D341Med (cell line): ENCODE measurements at regions not wholly inside any gene's neighbourhood (a gene's known extent, or its start where the extent isn't known, plus 50 kb on each side); places are given as distances from the start of the nearest gene placed in this dataset.
"Not testable (repeated sequence)": the region's sequence is repeated elsewhere in the genome, so short reads cannot be mapped to it uniquely, and the experiment has no call there.

Experiments used
- DNase-seq: peaks from one replicate; pipeline ENCODE4 v3.0.0; 2012; ENCODE audit warnings: low spot score

DNA sequence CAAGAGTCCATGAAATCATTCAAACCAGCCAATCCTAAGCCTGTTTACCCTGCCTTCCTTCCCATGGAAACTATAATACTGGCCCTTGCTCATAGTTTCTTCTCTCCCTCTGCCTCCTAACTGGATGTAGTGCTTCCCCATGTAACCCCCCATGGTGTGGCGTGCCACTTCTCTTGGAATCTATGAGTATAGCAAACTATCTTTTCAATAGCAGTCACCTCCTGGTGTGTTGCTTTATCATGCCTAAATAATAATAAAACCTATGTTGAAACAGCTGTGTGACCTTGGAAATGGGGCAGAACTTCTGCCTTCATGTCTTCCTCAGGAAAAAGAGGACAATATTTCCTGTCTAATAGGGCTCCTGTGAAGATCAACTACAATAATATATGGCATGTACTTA, 234.8 kb upstream of the EDNRA start:
- DNase-seq = no peak

DNA sequence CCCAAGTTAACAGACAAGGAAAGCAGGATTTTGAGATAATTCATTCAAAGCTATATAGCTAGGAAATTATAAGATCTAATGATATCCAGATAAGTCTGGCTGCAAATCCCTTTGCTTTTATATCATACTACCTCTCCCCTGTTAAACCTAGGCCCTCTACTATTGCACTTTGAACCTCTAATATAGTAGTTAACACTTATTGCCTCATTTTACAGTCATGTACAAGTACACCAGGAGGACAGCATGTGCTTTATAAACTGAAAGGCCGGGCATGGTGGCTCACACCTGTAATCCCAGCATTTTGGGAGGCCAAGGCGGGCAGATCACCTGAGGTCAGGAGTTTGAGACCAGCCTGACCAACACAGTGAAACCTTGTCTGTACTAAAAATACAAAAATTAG, 234.4 kb upstream of the EDNRA start:
- not testable (repeated sequence) for DNase-seq

DNA sequence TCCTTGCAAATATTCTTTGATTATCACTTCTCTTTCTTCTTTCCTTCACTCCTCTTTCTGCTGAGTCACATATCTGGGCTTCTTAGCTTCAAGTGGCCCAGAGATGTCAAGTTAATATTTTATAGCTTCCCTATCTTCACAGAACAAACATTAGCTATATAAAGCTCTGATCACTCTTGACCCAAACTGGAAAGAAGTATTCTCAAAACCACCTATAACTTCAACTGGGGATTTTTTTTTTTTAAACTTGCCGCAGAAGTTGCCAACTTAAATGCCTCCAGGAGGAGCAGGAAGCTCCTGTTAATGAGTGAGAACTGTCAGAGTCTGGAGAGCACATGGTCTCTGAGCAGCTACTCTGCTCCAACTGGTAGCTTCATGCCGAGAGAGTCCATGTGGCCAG, 233.3 kb upstream of the EDNRA start:
- no peak for DNase-seq

DNA sequence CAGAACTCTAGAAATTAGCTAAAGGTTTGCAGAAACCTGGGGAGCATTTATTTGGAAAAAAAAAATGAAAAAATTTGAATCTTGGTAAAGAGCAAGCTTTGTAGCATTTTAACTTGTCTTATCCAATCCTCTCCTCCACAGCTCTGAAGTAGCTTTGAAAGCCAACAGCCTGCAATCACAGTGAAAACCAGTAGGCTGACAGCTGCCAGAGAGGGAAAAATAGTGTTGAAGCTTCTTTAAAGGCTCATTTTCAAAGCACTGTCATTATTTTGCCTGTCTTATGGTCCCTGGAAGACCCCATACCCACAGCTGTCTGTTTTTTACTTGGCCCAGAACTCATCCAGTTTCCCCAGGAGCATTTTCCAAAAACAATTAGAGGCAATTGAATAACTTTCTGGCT, 230.8 kb upstream of the EDNRA start:
- DNase-seq = no peak

DNA sequence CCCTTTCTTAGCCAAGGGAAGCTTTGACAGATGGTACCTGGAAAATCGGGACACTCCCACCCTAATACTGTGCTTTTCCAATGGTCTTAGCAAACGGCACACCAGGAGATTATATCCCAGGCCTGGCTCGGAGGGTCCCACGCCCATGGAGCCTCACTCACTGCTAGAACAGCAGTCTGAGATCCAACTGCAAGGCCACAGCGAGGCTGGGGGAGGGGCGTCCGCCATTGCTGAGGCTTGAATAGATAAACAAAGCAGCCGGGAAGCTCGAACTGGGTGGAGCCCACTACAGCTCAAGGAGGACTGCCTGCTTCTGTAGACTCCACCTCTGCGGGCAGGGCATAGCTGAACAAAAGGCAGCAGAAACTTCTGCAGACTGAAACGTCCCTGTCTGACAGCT, 225.6 kb upstream of the EDNRA start:
- not testable (repeated sequence) for DNase-seq

DNA sequence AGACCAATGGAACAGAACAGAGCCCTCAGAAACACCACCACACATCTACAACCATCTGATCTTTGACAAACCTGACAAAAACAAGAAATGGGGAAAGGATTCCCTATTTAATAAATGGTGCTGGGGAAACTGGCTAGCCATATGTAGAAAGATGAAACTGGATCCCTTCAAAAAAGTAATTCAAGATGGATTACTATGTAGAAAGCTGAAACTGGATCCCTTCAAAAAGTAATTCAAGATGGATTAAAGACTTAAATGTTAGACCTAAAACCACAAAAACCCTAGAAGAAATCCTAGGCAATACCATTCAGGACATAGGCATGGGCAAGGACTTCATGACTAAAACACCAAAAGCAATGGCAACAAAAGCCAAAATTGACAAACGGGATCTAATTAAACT, 221.6 kb upstream of the EDNRA start:
- not testable (repeated sequence) for DNase-seq

DNA sequence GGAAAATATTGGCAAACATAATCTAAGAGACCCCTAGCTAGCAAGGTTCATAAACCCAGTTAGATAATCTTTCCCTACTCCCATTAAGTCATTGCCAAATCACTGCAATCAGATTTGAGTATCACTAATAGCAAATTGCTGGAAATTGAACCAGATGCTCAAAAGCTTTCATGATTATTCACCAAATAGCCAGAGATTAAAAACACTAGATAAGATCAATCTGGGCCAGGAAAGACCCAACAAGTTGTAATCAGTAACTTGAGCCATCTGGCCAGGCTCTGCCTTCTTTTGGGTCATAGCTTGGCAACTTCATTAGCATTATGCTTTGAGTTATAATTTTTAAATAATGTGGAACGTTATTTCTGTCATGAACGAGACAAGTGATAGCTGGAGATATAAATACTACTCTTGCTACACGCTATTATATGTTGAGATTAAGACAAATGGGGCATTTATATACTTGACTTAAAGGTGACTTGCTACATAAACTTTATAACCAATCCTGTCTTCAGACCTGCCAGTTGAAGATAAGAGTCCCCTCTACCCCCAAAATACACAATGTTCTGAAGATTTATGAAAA, 196.6 kb upstream of the EDNRA start:
- DNase-seq = no peak

DNA sequence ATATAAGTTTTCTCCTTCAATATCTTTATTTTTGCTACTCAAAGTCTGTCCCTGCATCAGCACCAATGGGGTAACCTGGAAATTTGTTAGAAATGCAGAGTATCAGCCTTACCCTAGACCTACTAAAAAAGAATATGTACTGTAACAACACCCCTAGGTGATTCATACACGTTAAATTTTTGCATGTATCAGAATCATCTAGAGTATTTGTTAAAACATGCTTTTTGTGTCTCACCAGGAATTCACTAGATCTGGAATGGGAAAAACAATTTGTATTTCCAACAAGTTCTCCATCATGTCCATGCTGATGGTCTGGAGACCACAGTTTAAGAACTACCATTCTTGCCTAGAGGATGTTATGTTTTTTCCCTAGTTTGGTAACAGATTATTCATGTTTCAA, 196.0 kb upstream of the EDNRA start:
- no peak for DNase-seq

DNA sequence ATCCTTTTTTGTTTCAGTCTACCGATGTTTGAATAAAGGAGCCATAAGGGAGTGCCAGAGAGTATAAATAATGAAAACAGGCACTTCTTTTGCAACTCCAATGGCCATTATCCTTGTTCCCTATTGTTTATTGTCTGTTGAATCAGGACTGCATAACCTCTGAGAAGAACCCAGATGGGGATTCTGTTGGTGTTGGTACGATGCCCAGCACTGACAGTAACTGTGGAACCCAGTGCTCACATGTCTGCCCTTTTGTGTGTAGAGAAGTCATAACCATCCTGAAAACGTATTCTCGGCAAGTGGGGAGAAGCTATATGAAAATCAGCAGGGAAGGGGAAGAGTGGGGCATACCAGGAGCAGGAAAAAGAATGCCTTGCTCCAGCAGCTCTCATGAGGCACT, 195.1 kb upstream of the EDNRA start:
- no peak for DNase-seq

DNA sequence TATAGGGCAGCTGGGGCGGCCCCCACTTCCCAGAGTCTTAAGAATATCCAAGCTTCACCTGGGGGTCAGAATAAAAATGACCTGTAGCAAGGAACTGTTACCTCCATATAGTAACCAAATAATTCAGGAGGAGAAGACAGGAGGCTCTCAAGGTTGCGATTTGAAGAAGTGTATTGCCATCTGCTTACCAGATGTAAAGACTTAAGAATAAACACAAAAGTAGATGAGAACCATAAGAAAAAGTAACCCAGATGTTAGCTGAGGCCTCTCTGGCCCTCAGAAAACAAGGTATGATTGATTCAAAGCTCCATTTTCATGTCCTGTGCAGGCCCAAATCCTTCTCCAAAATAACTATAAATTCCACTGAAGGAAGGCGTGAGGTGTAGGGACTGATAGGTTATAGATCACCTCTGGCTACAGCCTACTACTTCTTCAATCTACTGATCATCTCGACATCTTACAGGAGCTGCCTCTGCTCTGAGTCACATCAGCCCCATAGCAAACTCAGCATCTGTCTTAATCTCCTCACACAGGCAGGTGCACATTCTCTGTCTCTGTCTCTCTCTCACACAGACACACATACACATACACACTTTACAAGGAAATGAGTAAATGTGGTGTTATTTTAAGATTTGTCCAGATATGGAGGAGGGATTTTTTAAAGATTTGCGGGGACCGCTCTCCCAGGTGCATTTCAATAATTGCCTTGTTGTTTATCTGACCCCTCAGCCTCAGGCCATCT, 193.9 kb upstream of the EDNRA start:
- no peak for DNase-seq

DNA sequence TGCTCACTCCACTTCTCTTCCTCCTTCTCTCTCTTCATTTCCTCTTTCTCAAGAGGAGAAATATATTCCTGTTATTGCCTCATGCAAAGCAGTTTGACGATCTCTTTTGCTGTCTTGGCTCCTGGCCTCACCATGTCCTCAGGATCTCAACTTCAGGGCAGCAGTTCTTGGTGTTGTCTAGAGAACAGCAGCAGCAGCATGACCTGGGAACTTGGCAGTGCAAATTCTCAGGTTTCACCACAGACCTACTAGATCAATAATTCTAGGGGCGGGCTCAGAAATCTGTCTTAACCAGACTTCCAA, 193.4 kb upstream of the EDNRA start:
- DNase-seq = no peak

DNA sequence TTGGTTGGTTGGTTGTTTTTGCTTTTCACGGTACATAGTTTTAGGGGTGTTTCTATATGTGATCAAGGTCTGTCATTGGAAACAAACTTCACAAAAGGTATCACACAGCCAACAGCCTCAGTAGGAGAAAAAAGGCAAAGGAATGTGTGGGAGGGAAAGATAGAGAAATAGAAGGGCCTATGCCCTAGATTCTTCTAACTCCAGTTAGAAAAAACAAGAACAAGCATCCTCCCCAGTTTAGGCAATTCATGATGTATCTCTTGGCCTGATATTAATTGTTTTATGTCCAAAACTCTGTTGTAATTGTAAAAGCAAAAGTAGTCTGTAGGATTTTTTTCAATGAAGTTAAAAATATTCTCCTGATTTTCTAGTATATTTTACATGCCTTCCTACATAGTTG, 192.4 kb upstream of the EDNRA start:
- DNase-seq = no peak

DNA sequence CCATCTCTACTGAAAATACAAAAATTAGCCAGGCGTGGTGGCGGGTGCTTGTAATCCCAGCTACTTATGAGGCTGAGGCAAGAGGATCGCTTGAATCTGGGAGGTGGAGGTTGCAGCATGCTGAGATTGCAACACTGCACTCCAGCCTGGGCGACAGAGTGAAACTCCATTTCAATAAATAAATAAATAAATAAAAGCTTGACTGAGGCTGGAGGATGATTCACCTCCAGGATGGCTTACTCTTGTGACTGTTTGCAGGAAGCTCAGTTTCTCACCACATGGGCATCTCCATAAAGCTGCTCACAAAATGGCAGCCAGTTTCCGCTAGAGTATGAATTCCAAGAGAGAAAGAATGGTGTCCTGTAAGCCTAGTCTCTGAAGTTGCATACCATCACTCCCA, 191.7 kb upstream of the EDNRA start:
- no peak for DNase-seq

DNA sequence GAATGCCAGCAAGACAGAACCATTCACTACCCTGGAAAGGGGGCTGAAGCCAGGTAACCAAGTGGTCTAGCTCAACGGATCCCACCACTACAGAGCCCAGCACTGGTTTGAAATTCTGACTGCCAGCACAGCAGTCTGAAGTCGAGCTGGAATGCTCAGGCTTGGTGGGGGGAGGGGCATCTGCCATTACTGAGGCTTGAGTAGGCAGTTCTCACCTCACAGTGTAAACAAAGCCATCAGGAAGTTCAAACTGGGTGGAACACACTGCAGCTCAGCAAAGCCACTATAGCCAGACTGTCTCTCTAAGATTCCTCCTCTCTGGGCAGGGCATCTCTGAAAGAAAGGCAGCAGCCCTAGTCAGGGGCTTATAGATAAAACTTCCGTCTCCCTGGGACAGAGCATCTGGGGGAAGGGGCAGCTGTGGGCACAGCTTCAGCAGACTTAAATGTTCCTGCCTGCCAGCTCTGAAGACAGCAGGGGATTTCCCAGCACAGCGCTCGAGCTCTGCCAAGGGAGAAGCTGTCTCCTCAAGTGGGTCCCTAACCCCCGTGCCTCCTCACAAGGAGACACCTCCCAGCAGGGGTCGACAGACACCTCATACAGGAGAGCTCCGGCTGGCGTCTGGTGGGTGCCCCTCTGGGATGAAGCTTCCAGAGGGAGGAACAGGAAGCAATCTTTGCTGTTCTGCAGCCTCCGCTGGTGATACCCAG, 188.1 kb upstream of the EDNRA start:
- DNase-seq = not testable (repeated sequence)

DNA sequence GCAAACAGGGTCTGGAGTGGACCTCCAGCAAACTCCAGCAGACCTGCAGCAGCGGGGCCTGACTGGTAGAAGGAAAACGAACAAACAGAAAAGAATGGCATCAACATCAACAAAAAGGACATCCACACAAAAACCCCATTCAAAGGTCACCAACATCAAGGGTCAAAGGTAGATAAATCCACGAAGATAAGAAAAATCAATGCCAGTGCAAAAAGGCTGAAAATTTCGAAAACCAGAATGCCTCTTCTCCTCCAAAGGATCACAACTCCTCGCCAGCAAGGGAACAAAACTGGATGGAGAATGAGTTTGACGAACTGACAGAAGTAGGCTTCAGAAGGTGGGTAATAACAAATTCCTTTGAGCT, 187.6 kb upstream of the EDNRA start:
- DNase-seq = not testable (repeated sequence)

DNA sequence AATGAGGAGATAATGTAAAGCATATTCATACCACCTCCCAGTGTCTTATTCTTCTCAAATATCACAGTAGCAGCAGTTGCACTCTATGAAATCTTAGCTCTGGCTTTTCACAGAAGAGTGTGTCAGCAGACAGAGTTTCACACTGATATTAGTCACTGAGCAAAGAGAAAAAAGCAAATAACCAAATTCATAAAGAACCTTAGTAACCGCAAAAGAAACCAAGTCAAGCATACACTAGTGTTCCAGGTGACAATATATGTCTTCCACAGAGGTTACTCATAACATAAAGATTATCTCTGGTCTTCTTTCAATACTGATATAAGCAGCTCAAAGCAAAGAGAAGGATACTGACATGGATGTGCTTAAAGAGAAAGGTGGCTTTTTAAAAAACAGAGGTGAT, 181.7 kb upstream of the EDNRA start:
- no peak for DNase-seq

DNA sequence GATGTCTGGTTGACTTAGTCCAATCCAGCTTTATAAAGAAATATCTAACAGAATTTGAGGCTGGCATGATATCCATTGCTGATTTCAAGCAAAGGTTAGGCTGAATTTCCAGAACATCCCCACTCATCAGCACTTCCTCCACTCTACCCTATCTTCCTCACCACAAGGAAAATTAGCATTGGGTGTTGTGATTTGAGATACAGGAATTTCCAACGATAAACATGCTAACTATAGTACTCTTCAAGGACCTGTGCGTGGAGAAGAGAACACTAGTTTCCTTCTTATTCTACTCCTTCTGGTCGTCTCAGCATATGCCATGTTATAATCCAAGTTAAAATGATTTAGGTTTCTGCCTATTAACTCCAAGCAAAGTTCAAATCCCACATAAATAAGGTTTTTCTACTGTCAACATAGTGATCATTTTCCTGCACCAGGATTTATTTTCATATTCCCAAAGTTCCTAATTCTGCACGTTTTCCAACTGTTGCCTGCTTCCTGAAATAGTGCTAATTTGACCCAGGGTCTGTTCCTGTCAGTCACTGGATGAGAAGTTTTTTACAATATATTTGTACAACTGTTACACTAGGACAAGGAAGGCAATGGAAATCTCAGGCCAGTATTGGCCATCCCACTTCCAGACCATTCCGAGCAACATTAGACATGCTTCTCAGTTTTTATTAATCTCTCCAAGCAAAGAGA, 177.6 kb upstream of the EDNRA start:
- DNase-seq = no peak

DNA sequence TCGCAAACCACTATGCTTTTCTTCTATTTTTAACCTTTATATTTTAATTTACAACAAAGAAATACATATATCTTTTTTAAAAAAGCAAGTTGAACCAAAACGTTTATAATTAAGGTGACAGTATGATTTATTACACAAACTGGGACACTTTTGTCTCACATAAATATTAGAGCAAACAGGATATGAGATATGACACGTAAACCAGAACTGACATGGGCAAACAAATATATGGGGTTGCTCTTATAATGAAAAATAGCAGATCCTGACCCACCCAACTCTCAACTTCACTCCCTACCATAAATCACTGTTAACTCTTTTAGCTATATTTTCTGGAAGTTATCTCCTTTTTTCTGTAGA, 177.0 kb upstream of the EDNRA start:
- DNase-seq = no peak

DNA sequence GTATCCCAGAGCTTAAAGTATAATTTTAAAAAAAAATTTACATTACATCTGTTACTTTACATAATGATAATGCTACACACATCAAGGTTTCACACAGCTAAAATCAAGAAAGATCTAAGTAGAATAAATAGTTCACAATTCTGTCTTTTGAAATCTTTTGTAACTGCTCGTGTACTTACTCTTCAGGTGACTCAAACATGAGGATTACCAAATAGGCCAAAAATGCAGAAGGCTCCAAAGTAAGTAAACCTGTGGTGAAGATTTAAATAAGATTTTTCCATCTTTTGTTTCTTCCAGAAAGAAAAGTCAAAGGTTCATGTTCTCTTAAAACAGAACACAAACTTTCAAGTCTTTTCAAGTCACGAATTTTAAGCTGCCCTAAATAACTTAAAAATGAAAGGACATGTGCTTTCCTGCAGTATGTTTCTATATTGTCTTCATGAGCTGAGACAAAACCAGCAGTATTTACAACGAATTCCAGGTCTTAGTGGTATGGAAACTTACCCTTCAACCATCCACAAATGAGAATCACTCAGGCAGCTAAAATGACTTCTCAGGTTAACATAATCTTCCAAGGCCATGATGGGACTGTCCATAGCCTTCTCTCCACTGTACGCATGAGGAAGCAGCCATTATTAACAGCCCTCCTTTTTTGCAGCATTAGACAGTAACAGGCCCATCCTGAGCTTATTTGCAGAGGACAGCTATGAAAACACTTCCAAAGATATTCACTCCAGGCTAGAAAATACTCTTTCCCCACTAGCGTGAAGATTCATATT, 172.8 kb upstream of the EDNRA start:
- DNase-seq = no peak

DNA sequence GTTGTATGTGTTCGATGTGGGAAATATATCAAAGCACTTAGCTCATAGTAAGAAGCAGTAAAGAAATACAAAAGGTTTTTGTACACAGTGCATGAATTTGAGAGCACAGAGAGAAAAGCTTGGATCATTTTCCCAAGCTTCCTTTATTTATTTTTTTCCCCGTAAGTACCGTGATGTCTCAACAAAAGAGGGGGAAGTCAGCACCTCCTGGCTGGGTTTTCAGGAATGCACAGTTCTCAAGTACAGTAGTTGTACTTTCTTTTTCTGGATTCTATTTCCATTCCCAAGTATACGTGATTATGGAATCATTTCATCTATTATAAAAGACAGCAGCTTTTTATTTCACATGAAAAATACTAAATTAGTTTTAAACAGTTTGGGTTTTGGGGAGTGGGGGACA, 171.5 kb upstream of the EDNRA start:
- DNase-seq = no peak

DNA sequence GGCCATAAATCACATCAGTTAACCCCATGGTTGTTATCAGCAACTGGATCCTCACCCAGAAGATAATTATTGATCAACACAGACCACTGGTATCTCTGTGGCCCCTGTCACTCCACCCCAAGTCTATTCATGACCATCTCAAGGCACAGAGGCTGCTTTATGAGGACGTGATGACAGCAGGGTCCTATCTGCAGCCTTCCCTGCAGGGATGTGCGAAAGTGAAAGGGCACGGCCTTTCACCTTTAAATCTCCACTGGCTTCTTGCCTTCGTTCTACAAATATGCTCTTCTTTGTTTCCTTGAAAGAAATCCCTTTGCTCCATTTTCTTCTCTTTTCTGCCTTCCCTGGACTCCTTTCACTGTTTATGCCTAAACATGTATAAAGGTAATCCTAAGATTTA, 170.6 kb upstream of the EDNRA start:
- DNase-seq = no peak

DNA sequence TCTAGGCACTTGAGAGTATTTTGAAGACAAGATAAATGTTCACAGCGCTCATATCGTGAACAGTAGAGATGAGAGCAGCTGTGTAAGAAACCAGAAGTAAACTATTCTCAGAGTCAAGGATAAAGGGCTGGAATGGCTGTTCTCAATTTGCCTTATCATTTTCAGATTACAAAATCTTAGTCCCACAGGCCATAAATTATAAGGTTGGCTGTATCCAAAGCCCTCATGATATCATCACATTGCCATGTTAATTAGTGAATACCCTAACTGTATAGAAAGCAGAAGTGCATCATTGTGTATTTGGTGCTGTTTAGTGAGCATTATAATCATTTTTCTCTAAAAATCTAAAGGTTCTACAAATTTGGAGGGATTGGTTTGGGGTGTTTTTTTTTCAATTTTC, 168.9 kb upstream of the EDNRA start:
- DNase-seq = no peak
